HG03442 (cell line): ENCODE measurements at regions not wholly inside any gene's neighbourhood (a gene's known extent, or its start where the extent isn't known, plus 50 kb on each side); places are given as distances from the start of the nearest gene placed in this dataset.

Experiments used
- ATAC-seq: cut with Tn5 transposase; IDR thresholded peaks from one replicate; pipeline ENCODE4 v1.9.1; 2021; ENCODE audit warnings: mild to moderate bottlenecking, moderate library complexity; ENCODE audit not compliant: unreplicated experiment

DNA sequence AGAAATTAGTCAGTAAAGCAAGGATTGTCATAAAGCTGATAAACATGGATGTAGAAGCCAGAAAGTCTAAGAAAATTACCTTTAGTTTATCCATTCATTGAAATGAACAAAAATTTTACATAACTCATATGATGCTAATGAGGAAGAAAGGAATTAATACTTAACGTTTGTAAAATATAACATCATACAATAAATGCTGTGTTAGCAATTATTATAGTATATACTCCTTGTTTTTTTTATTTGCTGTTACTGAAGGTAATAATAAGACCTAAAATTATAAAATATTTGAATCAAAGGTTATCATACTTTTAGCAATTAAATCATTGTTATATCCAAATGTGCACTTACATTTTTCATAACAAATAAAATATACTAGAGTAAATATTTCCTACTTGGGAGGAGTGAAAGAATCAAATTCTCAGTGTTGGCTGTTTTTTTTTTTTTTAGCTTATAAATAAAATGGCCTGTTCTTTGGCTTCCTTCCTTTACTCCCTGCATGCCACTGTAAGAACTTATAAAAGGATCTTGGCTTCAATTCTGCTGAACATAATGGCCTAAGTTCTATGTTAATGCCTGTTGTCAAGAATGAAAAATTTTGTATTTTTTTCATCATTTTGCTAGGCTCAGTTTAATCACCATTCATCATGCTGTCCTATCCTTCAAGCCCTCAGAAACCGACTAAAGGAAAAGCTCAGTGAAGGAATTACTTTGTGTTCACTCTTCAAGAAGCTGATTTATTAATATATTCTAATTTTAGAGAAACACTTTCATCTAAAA lies 167.4 kb upstream of the SLITRK1 start:
- ATAC-seq = no peak

DNA sequence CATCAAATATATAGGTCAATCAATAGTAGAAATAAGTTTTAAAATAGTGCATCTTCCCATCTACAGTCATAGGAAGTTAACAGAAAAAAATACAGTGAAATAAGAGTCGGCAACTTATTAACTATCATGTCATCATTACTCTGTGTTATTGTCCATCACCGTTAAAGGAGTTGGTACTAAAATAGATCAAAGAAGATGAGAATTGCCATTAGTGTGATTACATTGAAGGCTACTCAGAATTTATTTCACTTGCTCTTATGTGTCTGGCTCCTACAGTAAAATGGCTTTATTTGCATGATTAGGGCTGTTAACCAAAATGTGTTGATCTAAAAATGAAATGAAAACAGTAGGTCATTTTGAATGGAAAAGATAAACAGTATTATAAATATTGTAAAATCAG lies 162.5 kb upstream of the SLITRK1 start:
- ATAC-seq = no peak

DNA sequence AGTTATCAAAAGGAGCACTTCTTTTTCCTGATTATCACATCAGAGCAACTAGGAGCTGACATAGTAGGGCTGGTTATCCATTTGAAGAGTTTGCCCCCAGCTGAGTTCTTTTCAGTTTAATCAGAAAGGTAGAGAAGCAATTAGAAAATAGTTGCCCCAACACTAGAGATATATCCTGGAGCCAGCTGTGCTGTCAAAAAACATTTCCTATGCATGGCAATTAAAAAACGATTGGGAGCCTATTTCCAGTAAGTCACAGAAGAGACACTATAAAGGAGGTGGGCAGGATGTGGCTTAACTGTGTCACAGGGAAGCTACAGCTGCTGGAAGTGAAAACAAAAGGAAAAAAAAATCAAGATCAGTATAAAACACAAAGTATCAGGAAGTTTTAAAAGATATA lies 155.7 kb upstream of the SLITRK1 start:
- no peak for ATAC-seq

DNA sequence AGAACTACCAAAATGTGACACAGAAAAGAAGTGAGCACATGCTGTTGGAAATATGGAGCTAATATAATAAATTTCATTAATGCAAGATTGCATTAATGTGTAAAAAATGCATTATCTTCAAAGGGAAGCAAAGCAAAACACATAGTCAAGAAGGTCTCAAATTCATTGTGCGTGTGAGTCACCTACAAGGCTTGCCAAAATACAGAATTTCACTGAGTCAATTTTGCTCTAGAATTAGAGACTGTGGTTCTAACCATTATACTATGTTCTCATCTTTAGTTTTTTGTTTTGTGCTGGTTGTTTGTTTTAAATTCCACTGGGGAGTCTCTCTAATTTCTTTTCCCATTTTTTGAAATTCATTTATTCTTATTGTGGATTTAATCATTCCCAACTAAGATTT lies 149.8 kb upstream of the SLITRK1 start:
- no peak for ATAC-seq

DNA sequence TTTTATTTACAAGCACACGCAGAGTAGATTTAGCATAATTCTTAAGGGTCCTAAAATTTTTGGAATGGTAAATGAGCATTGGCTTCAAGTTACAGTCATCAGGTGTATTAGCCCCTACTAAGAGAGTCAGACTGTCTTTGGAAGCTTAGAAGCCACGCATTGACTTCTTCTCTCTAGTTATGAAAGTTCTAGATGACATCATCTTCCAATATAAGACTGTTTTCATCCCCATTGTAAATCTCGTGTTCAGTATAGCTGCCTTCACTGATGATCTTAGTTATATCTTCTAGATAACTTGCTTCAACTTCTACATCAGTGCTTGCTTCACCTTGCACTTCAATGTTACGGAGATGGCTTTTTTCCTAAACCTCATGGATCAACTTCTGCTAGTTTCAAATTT lies 148.8 kb upstream of the SLITRK1 start:
- ATAC-seq = no peak

DNA sequence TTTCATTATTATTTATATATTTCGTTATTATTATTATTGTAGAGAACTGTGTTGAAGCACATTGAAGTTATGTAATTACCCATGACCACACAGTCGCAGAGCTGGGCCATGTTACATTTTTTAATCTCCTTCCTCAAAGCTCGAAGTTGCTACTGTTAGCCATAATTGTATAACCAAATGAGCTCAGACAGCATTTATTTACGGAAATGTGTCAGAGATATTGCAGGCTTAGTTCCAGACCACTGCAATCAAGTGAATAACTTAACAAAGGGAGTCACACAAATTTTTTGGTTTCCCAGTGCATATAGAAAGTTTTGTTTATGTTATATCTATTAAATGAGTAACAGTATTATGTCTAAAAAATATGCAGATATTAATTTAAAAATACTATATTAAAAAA lies 147.1 kb upstream of the SLITRK1 start:
- ATAC-seq = no peak

DNA sequence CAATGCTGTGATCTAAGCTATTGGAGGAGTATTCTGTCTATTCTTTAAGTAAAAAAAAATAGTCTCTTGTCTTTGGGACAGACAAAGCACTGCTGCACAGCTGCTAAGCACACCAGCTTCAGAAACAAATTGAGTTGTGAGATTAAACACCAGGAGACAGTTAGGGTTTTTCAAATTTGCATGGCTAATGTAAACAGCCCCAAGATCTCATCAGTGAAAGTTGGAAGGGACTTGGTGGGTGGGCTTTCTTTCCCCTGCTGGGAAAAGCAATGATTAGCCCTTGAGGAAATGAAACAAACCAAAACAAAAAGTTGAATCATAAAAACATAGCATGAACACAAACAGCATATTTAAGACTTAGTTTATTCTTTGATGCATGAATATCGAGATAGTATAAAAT lies 143.6 kb upstream of the SLITRK1 start:
- no peak for ATAC-seq

DNA sequence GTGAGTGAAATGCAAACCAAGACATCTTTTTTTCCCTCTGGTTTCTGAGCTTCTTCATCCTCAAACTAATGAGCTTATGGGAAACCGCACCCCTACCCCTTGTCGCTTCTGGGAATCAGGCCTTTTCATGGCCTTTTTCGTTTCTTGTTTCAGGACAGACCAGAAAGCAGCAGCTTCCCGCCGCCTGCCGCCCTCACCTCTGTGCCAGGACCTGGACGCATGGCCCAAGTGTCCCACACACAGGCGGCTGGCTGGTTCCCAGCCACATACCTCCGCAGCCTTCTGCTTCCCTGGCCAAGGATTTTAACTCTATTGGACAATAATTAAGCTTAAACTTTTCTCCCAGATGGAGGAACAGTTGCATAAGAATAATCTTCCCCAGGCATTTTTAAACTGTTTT lies 114.1 kb upstream of the SLITRK1 start:
- no peak for ATAC-seq

DNA sequence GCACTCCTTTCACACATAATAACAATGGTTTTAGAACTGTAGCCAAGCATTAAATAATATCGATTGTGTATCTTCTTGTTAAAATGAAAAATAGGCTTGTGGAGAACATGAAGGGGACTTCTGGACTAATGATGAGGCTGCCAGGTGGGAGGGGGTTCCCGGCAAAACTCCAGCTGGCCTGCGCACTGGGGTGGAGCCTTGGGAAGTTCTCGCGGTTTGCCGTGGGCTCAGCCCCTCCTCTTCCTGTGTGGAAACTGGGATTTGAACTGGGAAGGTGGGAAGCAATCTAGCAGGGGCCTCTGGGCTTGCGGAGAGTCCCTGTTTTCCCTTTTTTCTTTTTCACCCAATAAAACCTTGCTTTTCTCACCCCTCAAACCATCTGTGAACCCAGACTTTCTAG lies 113.7 kb upstream of the SLITRK1 start:
- no peak for ATAC-seq

DNA sequence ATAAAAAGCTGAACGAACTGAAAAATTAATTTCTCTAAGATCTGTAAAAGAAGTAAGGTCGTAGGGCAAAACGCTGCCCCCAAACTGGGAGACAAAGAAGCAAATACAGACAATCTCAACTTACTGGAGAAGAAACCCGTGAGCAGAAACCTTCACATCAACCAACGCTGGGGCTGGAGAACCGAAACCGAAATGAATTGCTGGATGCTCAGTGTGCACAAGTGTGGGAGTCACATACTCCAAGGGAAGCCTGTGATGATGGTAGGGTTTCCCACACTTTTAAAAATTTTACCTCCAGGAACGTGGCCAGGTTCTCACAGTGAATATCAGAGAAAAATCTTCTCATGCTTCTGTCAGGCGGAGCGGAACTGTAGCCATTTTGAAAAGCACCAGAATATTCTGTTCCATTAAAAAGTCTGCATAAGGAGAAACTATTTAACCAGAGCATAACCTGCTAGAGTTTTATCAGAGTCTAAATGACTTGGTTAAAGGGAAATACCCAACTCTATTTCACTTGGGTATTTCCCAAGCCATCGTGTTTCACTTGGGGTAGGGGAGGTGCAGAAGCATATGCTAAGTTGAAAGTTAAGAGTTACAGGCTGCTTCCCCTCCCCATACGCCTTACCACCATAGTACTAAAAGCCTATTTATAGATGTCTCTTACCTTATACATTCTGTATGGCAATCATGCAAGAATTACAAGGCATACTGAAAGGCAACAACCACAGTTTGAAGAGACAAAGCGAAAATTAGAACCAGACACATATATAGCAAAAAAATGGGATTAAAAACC lies 110.5 kb upstream of the SLITRK1 start:
- ATAC-seq = no peak

DNA sequence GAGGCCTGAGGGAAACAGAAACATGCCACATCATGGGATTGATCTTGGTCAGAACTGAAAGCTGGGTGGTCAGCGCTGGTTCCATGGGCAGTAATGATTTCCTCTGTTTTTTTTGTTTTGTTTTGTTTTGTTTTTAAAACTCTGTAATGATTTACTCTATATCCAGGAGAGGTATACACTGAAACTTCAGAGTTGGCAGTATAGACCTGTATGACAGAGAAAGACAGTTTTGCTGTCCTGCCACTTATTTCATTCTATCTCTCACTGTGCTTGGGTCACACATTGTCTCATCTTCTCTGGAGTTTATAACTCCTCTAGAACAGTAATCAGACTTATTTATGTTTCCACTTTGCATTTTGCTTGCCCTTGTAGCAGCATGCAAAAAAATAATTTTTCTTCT lies 105.1 kb upstream of the SLITRK1 start:
- ATAC-seq = no peak

DNA sequence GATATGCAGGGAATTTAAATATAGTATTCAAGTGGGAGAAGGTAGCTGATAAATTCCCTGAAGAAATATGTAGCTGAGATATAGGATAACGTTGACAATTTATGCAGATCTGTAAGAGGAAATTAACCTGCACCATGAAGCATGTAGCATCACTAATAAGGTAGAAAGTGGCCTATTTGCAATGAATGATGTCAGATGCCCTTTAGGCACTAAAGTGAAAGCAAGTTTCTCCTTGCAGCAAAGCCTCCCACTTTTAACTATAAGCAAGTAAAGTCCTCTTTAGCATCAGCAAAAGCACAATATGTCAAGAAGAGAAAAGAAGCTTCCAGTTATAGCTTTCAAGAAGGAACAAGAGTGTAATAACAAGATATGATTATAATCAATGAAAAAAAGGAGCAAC lies 102.5 kb upstream of the SLITRK1 start:
- ATAC-seq = no peak

DNA sequence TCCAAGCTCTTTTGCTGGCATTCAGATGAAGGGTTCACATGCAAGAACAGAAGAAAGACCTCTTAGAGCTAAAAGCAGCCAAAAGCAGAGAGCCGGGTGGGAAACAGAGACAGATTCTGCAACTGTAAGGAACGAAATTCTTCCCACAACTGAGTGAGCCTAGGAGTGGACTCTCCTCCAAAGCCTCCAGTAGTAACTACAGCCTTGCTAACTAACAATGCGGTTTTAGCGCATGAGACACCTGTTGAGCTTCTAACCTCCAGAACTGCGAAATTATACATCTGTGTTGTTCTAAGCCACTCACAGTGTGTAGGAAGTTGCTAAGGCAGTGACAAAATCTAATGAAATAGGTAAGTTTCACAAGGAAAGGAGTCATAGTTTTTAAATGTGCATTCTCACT lies 98.1 kb upstream of the SLITRK1 start:
- ATAC-seq = no peak

DNA sequence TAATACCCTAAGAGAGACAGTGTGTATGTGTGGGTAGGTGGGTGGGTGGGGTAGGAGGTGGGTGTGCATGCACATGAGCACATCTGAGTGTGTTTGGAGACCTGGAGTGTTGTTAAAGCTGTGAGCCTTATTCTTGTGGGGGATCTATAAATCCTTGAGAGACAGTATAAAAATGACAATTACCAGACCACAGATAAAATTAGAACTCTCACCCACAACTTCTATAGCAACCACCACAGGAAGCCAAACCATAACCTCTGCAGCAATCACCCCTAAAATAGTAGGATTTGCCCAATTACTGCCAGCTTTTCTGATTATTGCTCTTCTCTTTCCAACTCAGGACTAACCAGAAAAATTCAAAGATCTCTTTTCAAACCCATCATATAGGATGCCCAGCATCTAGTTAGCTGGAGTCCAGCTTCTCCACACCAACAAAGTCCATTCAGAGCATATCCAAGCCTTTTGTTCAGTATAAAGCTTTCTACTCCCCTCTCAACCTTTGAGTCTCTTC lies 93.4 kb upstream of the SLITRK1 start:
- no peak for ATAC-seq

DNA sequence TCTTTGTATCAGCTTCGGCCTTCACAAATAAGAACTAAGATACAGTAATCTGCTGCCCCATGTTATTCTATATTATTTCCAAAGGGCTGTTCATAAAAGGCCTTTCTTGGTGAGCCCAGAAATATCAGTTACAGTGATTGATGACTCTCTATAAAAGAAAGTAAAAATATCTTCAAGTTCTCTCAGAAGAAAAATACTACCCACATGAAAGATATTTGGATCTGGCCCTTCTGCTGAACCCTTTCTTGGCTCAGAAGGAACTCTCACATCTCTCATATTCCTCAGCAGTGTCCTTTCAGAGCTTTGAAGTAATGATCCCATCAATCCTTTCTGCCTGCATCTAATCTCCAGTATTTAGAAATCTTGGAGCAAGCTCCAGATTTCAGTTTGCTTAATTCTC lies 76.3 kb upstream of the SLITRK1 start:
- ATAC-seq = no peak

DNA sequence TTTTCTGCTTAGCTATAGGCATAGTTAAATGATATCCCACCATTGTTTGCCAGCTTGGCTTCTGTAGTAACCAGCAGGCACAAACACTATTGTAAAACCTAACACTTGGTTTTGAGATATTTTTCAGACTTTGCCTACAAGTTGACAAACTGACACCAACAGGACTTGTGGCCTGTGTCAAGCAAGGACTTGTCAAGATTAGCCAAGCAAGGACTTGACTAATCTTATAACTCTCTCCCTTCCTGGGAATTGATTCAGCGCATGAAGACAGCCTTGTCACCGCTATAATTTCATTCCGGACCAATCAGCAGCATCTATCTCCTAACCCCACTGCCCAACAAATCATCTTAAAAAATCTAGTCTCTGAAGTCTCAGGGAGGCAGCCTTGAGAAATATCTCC lies 72.7 kb upstream of the SLITRK1 start:
- ATAC-seq = no peak

DNA sequence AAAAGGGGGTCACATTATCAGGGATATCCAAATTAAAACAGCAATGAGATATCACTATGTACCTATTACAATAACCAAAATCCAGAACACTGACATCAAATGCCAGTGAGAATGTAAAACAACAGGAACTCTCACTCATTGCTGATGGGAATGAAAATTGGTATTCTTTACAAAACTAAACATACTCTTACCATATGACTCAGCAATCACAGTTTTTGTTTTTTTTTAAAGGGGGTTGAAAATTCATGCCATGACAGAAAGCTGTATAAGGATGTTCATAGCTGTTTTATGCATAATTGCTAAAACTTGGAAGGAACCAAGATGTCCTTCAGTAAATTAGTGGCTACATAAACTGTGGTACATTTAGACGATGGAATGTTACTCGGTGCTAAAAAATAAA lies 71.6 kb upstream of the SLITRK1 start:
- no peak for ATAC-seq

DNA sequence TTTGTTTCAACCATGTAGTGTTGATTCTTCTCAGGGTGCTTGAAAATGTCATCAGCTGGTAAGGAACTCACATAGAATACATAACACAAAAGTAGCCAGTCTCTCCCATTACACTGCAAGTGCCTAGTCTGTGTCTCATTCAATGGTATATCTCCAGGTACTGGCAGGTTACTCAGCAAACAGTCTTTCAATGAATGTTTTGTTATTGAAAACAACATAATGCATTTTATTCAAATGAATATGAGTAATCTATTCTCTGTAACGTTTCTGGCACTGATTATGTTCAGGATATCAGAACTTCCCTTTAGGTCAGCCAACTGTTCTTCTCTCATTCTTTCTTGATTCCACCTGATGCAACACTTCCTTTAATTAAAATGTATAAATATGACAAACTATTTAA lies 68.0 kb upstream of the SLITRK1 start:
- ATAC-seq = no peak

DNA sequence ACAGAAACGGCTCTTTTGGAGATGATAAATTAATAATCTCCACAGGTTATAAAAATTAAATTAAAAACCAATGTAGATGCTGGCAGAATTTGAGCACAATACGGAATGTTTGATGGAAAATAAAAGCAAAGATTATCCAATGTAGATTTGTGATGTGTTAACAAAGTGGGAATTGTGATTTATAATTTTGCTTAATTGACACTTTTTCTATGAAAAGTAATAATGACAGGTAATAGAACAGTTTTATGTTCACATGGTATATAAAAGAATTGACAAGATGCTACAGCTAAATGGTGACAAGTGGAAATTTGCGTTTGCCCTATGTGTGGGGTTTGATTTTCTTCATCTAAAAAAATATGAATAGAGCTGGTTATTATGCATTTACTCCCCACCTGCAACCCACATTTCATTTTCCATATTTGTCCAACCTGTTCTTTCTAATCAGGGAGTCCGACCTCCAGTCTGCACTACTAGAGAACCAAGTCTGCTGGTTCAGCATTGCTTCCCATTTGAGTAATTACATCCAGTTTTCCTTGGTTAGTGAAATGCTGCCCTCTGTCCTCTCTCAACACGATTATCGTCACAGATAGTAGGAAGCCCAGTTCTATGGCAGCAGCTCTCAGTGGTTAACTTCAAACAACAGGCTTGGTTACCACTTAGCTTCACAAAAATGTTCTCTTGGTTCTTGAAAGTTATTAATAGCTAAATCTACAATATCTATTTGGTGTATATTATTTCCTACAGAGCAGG lies 61.4 kb upstream of the SLITRK1 start:
- no peak for ATAC-seq

DNA sequence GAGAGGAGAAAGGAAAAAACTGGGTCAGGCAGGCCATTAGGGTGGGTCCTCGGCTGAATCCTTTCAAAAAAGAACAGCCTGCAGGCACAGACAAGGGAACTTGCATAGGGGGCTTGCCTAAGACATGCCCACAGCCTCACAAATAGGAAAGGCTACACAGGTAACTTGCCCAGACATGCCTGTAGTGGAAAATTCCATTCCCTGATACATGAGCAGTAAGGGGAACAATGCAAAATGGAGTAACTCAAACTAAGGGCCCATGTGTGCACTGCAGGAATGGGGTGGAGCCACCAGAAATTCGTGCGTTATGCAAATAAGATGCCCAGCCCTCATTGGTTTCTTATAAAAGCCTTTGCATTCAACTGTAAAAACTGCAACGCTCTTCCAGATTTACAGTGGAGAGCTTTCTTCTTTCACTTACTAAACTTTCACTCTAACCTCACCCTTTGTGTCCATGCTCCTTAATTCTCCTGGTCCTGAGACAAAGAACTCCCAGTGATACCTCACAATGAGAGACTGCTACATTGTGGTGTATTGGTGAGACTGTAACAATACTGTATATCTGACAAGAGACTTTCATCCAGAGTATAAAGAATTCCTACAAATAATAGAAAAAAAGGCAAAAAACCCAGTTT lies 59.5 kb upstream of the SLITRK1 start:
- no peak for ATAC-seq

DNA sequence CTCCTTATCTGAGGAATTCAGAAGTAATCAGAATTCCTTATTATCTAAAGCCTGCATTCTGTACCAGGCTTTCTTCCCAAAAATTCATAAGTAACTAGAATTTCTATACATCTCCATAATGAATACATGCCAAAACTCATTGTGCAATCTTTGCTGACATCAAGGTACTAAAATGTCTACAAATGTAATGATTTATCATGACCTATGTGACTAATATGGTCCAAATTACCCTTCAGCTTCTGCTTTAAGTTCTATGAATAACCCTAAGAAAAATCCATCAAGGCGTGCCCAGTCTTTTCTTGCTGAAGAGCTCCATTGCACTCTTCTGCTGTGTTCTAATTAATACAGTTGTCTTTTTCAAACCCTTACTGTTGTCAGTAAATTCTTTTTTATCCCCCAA lies 58.5 kb upstream of the SLITRK1 start:
- no peak for ATAC-seq
